GM19239 (cell line): ENCODE measurements at regions not wholly inside any gene's neighbourhood (a gene's known extent, or its start where the extent isn't known, plus 50 kb on each side); places are given as distances from the start of the nearest gene placed in this dataset.

Source experiments
- DNase-seq: peaks from one replicate; pipeline ENCODE4 v3.0.0; 2011; ENCODE audit warnings: low spot score; ENCODE audit not compliant: insufficient read length
- FAIRE-seq: peaks from 2 replicates; lab custom pipeline; 2011; peaks lifted over from hg19 to GRCh38; lab: Jason Lieb, UNC

- DNase-seq: no peak
- no peak for FAIRE-seq
Observed at GRCh38 chr5:2148312-2149194, 265.8 kb upstream of the IRX4 start.

GRCh38 chr5:2147504-2148311 is 265.0 kb upstream of the IRX4 start:
- DNase-seq (no peak), FAIRE-seq (no peak)

- FAIRE-seq: no peak
Observed at GRCh38 chr5:2143646-2144353, 261.1 kb upstream of the IRX4 start.

GRCh38 chr5:2143088-2143487 is 260.4 kb upstream of the IRX4 start:
- no peak for FAIRE-seq

More at GRCh38 chr5:2143646-2144353, 261.1 kb upstream of the IRX4 start:
- no peak for DNase-seq

GRCh38 chr5:2142456-2142954 is 259.8 kb upstream of the IRX4 start:
- FAIRE-seq: no peak
- DNase-seq: no peak

More at GRCh38 chr5:2143088-2143487, 260.4 kb upstream of the IRX4 start:
- no peak for DNase-seq

- FAIRE-seq (no peak), DNase-seq (no peak)
Observed at GRCh38 chr5:2141254-2142000, 258.7 kb upstream of the IRX4 start.

GRCh38 chr5:2140501-2141175 is 257.9 kb upstream of the IRX4 start:
- DNase-seq: no peak
- no peak for FAIRE-seq

- FAIRE-seq (no peak), DNase-seq (no peak)
Observed at GRCh38 chr5:2139478-2139877, 256.8 kb upstream of the IRX4 start.

GRCh38 chr5:2138896-2139295 is 256.2 kb upstream of the IRX4 start:
- no peak for FAIRE-seq

GRCh38 chr5:2137444-2138050 is 254.8 kb upstream of the IRX4 start:
- DNase-seq: no peak
- no peak for FAIRE-seq

More at GRCh38 chr5:2138896-2139295, 256.2 kb upstream of the IRX4 start:
- DNase-seq: no peak

- FAIRE-seq: no peak
Observed at GRCh38 chr5:2136728-2137333, 254.1 kb upstream of the IRX4 start.

GRCh38 chr5:2135833-2136232 is 253.1 kb upstream of the IRX4 start:
- no peak for FAIRE-seq
- no peak for DNase-seq

More at GRCh38 chr5:2136728-2137333, 254.1 kb upstream of the IRX4 start:
- DNase-seq: no peak

GRCh38 chr5:2135354-2135753 is 252.6 kb upstream of the IRX4 start:
- FAIRE-seq (no peak), DNase-seq (no peak)

- no peak for DNase-seq
- no peak for FAIRE-seq
Observed at GRCh38 chr5:2134543-2135292, 252.0 kb upstream of the IRX4 start.

GRCh38 chr5:2133936-2134335 is 251.2 kb upstream of the IRX4 start:
- no peak for DNase-seq
- FAIRE-seq: no peak

GRCh38 chr5:2133080-2133479 is 250.4 kb upstream of the IRX4 start:
- no peak for DNase-seq

GRCh38 chr5:2132497-2132847 is 249.7 kb upstream of the IRX4 start:
- FAIRE-seq (no peak), DNase-seq (no peak)

More at GRCh38 chr5:2133080-2133479, 250.4 kb upstream of the IRX4 start:
- FAIRE-seq: no peak
